NCI-H446 (cell line): ENCODE measurements at regions not wholly inside any gene's neighbourhood (a gene's known extent, or its start where the extent isn't known, plus 50 kb on each side); places are given as distances from the start of the nearest gene placed in this dataset.

Source experiments
- DNase-seq, 2 experiments: peaks; one replicate each; lab custom pipeline; 2025; lab: John Stamatoyannopoulos, UW

DNA sequence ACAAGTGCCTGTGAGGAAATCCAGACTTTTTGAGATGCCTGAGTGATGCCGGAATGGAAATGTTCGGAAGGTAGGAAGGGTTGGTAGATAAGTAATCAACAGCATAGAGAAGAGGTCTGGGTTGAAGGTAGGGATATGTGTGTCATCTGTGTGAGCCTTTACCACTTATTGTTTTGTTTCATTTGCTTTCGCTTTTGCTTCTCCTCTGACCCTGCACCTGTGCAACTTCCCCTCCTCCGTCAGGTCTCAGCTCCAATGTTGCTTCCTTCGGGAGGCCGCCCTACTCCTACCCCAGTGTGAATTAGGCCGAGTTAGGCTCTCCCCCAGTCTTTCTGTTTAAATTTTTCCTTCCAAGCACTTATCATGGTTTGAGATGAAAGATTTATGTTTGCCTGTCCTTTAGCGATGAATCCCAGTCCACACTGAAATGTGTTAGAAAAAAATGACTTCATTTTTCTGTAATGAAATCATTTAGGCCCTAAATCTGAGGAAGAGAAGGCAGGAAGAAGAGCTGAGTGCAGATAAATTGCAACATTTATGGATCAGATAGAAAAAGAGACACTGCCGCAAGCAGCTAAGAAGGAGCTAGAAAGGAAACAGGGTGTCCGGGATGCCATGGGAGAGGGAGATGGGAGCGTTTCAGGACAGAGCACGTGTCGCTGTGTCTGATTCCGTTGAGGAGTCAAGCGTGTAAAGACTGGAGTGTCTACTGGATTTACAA, 139.6 kb upstream of the PELI1 start:
- DNase-seq: no peak

GRCh38 chr2:64284751-64285150, 140.5 kb upstream of the PELI1 start:
- peak; percentile 66 to 90 for DNase-seq

GRCh38 chr2:64287202-64287740, 143.1 kb upstream of the PELI1 start:
- DNase-seq: no peak

- no peak for DNase-seq
Measured at GRCh38 chr2:64288321-64289193, 144.3 kb upstream of the PELI1 start.

- no peak for DNase-seq
Measured at GRCh38 chr2:64289251-64289650, 145.0 kb upstream of the PELI1 start.

- DNase-seq: peak in 1 of 2 experiments; percentile 25
Measured at GRCh38 chr2:64289737-64290136, 145.5 kb upstream of the PELI1 start.

DNA sequence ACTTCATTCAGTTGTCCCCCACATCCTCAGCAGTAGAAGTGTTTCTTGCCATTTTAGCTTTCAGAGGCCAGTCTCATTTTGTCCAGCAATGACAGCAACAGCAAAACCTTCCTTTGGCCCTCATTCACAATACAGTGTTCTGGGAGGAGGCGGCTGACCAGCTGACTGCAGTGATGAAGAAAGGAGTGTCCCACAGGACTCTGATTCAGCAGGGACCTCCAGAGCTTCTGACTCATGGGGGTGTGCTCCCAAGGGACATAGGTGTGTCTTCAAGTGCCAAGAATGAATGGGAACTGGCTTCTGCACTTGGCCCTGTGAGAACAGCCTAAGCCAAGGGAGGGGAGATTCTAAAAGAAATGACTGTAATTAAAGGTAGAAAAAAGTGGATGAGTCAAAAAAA, 147.0 kb upstream of the PELI1 start:
- DNase-seq: no peak

DNA sequence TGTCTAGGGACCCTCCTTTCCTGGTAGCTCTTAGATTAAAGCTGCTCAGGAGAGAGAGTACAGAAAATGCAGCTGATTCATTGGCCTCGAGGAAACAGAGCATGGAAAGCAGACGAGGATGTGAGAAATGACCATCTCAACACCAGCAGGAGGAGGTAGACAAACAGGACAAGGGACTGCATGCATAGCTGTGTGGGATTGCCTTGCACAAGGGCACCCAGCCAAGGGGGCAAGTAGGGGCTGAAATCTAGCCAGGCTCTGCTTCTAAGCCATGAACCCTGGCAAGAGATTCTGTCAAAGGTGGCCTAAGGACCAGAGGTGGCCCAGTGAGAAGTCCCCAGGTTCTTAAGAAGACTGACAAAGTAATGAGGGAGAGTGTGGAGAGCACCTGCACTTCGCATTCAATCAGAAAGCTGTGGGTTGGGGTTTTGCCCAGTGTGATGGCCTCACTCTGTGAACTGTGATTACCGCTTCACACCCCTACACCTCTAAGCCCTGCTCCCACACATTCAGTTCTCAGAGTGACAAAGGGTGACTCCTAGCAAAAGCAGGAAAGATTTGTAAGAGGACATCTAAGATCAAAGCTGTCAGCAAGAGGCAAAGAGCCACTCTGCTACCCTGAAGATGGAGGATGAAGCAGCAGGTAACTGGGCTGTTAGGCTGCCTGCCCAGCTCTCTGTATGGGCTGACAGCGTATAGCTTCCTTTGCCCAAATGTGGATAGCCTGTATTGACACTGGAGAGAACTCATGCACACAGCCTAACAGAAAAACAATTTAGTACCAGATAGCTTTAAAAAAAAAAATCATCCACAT, 151.3 kb upstream of the PELI1 start:
- no peak for DNase-seq

- DNase-seq: no peak
Measured at GRCh38 chr2:64296140-64296480, 151.9 kb upstream of the PELI1 start.

DNA sequence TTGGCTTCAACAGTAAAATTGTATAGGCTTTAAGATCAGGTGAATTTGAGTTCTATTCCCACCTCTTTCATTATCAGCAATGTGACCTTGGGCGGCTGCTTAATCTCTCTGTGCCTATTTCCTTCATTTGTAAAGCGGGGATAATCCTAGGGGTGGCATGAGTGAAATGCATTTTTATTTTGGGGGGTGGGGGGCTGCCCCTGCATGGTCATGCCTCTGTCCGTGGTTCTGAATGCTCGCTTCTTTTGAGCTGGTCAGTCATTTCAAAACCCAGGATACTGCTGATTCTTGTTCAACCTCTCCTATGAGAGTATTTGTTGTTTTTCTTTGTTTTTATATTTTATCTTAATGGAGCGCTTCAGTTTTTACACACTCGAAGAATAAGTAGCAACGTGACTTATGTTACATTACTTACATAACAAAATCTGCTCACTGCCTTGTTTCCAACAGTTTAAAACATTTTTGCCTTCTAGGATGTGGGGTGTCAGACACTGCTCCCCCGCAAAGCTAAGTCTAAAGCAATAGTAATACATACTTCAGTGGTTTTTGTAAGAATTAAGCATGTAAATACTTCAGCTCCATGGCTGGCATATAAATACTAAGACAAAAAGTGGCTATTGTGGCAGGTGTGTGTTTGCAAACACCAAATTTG, 152.6 kb upstream of the PELI1 start:
- DNase-seq: no peak

- DNase-seq: no peak
Measured at GRCh38 chr2:64298161-64298560, 153.9 kb upstream of the PELI1 start.

GRCh38 chr2:64300066-64300465, 153.9 kb upstream of the LGALSL start:
- no peak for DNase-seq

- DNase-seq: no peak
Measured at GRCh38 chr2:64303250-64303649, 150.7 kb upstream of the LGALSL start.

- no peak for DNase-seq
Measured at GRCh38 chr2:64307421-64307820, 146.5 kb upstream of the LGALSL start.

DNA sequence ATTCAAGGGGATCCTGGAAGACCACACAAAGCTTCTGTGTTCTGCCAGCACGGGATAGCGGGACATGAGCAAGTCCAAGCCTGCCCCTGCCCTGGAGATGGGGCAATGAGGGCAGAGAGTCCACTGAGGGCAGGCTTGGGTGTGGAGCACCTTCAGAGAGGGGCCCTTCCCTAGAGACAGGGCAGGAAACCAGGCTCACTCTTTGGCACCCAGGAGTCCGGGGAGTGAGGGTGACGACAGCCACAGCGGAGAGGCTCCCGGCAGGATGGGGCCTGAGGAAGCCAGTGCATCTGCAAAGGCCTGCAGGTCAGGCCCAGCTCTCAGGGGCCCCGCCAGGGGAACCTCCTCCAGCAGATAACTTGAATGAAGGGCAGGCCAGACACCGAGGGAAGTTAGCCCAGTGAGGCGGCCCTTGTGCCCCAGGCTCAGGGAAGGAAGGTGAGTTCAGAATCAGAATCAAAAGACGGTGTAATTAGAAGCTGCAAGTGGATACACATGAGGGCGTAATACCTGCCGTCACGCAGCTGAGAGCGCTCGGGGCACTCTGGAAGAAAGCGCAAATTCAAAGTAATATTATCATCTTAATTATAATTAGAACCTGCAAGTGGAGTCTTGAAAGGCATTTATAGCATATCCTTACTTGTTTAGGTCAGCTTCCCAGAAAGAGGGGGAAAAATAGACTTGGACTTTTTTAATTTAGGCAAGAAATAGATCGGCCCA, 142.6 kb upstream of the LGALSL start:
- no peak for DNase-seq

DNA sequence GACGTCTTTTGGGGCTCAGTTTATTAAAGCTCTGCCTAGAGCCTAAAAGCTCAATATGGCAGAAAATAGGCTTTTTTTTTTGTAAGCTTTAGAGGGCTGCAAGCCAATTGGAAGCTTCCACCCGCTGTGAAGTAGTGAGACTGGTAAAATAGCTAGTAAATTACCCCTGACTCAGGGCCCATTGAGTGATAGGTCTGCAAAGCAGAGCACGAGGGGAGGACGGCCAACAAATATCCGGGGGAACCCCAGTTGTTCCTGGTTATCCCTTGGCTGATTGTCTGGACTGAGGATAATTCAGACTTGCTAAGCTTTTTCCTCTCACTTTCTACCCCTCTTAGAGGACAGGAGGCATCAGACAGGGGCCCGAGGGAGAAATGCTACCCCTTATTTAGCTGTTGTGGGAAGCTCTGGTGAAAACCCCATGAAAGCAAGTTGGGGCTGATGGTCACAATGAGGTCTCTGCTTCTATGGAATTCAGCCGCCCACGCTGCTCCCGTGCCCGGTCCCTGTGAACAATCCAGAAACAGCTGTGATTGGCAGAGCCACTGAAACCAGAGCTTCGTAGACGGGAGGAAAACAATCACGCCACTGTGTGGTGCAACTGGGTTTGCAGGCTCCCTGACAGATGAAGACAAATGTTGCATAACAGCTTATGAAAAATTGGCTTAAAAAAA, 141.9 kb upstream of the LGALSL start:
- peak; percentile 48 to 76 for DNase-seq

- DNase-seq: no peak
Measured at GRCh38 chr2:64312622-64313397, 141.2 kb upstream of the LGALSL start.

DNA sequence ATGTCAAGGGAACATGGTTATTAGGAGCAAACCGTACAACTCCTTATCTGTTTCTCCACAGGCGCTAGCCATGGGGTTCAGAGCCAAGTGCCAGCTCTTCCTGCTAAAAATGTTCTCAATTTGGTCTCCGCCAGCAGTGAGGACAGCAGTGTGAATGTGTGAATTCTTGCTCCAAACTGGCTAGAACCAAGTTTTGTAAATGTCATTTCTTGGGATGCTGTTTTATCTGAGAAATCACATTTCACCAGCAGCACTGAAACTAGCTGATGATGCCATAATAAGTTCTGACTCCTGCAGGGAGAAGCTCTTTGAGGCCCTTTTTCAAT, 140.6 kb upstream of the LGALSL start:
- DNase-seq: no peak

DNA sequence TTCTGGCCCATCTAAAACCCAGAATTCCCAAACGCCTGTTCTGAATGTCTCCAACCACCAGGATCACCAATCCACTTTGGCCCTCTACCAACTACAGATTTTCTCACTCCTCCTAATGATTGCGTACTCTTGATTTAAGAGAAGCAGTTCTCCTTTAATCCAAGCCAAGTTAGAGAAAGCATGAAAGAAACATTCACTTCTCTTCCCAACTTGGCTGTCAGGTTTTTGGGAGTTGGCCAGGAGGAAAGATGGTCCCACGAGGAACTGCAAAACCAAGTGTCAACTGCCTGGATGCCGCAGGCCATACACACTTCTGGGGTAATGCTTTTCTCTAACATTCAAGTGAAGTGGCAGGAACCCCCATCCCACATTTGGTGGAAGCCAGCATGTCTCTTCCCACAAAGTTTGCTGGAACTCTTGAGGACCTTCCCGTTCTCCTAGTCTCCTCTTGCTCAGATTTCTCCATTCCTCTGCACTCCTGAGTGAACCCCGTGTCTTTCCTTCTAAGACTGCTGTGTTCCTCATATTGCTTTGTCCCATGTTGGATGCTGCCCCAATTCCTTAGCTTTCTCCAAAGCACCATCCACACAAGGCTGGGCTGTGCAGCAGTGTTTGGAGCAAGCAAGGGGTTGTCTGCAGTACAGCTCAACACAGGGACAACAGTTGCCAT, 138.5 kb upstream of the LGALSL start:
- DNase-seq: no peak
